Stimulated activated CD8-positive, alpha-beta memory T cell treated with anti-CD3 and anti-CD28 coated beads, Interleukin-7, amount 100 ng/mL, for 24 hours (primary cell): ENCODE measurements at regions not wholly inside any gene's neighbourhood (a gene's known extent, or its start where the extent isn't known, plus 50 kb on each side); places are given as distances from the start of the nearest gene placed in this dataset.
"Not testable (repeated sequence)": the region's sequence is repeated elsewhere in the genome, so short reads cannot be mapped to it uniquely, and the experiment has no call there.

Source experiments
- DNase-seq: peaks from one replicate; pipeline ENCODE4 v3.0.0-alpha.2; 2020; ENCODE audit warnings: low read depth

DNA sequence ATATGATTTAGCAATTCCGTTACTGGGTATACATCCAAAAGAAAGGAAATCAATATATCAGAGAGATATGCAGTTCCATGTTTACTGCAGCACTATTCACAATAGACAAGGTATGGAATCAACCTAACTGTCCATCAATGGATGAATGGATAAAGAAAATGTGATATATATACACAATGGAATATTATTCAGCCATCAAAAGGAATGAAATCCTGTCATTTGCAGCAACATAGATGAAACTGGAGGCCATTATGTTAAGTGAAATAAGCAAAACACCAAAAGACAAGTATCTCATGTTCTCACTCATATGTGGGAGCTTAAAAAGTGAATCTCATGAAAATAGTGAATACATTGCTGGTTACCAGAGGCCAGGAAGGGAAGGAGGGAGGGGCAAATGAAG lies 390.8 kb downstream of the ZFHX3 start:
- no peak for DNase-seq

DNA sequence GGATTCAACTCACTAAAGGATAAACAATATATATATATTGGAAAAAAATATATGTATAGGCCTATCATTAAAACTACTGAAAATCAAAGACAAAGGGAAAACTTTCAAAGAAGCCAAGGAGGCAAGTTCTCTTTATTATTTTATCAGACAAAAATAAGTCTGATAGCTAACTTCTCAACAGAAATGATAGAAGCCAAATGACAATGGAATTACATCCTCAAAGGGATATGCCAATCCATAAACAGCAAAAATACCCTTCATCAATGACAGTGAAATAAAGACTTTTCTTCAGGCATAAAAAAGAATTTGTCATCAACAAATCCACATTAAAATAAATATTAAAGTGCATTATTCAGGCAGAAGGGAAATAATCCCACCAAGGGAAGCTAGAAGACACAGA lies 393.4 kb downstream of the ZFHX3 start:
- DNase-seq = no peak

DNA sequence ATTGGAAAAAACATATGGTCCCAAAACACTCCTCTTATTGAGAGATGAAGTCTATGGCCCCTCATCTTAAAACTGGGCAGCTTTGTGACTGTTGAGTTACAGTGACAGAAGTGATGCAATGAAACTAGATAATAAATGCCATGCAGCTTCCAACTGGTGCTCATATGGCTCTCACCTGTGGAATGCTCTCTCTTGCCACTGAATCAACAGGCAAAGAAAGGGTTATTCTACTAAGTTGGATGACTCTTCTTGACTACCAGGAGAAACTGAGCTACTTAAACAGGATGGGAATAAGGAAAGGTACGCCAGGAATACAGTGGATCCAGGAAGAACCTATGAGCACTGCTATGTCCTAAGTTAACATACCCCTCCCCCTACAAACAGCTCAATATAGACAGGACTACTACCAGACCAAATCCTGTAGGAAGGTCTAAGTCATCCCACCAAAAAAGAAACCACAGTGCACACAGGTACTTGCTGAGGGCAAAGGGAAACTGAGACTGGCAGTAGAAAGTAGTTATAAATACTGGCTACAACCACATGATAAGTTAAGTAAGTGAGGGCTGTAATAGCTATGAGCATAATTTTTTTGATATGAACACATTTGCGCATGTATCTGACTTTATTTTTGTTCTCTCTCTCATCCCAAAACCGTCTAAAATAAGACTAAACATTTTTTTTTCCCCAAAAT lies 398.5 kb downstream of the ZFHX3 start:
- no peak for DNase-seq

DNA sequence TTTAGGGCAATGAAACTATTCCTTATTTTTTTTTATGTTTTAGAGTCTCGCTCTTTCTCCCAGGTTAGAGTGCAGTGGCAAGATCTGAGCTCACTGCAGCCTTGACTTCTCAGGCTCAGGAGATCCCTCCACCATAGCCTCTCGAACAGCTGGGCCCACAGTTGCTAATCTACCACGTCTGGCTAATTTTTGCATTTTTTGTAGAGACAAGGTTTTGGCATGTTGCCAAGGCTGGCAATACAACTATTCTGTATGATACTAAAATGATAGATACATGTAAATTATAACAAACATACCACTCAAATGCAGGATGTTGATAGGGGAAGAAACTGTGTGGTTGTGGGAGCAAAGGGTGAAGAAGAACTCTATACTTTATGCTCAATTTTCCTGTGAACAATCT lies 401.3 kb downstream of the ZFHX3 start:
- no peak for DNase-seq

DNA sequence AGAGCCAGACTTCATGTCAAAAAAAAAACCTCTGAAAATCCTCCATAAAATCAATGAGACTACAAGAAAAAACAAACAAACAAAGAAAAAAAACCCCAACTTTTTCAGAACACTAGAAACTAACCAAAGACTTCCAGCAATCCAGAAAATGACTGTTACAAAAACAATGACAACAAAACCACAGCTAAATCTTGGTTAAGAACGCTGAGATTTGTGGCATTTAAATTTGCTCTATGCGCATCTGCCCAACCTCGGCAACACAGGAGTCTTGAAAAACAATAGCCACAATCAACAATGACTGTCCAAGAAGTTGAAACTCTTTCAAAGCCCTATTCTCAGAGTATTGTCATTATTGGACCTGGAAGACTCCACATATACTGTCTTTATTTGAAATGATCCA lies 402.4 kb downstream of the ZFHX3 start:
- no peak for DNase-seq

DNA sequence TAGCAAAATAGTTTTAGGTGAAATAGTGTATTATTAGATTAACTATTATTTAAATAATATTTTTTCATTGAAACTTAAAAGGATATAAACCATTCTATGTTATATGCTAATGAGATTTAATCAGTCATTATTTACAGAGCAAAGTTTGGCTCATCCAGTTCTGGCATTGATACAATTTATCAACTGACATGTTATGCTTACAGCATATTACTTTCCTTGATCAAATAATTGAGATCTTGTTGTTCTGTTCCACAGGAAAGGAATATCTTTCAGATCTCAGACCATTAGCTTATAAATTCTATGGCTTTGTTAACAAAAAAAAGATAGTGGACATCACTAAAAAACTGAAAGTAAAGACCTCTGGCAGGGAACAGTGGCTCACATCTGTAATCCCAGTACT lies 403.0 kb downstream of the ZFHX3 start:
- DNase-seq = no peak

DNA sequence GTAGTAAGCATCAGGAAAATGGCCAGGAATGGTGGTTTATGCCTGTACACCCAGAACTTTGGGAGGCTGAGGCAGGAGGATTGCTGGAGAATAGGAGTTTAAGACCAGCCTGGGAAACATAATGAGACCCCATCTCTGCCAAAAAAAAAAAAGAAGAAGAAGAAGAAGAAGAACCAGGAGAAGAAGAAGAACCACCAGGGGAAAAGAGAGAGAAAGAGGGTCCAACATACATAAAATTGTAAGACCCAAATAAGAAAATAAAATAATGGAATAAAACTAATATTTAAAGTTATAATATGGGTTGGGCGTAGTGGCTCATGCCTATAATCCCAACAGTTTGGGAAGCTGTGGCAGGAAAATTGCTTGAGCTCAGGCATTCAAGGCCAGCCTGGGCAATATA lies 408.4 kb downstream of the ZFHX3 start:
- DNase-seq = no peak

DNA sequence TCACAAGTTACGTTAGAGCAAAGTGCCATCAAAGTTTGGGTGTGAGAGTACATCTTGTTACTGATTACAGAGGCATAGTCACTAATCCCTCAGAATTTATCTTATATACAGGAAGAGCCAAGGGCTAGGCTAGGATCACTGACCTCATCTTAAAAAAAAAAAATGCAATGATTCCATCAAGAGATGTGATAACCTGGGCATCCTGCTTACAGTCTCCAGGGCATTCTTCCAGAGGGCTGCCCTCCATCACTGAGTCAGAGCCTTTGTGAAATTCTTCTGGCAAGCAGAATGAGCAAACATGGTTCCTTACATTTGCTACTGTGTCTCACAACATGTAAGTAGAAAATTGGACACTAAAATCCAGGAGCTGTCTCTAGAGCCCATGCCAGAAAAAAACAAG lies 410.6 kb downstream of the ZFHX3 start:
- DNase-seq = no peak

DNA sequence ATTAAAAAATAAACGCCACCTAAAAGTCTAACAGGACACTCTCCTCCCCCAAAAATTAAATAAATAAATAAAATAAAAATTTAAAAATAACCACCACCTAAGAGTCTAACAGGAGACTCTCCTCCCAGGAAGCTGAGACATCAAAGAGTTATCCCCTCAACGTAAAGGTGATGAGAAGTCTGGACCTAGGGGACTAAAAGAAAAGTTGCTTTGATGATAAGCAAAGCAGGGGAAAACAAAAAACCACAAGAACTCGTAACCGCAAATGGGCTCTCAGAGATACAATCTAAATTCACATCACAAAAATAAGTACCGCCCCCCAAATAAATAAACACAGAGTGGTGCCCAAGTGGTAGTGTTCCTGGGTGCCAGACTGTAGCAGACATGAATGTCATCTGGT lies 412.2 kb downstream of the ZFHX3 start:
- no peak for DNase-seq

DNA sequence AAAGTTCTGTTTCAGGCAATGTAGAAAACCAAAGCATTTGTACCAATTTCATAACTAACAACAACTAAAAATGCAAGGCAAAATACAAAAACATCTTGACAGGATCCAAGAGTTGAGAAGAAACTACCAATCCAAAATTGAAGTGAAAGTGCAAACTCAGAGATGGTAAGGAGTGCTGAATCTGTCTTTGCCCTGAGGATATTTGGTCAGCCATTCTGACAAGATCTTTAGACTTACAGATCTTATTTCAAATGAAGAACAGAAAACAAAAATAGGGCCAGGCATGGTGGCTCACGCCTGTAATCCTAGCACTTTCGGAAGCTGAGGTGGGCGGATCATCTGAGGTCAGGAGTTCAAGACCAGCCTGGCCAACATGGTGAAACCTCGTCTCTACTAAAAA lies 412.8 kb downstream of the ZFHX3 start:
- no peak for DNase-seq

DNA sequence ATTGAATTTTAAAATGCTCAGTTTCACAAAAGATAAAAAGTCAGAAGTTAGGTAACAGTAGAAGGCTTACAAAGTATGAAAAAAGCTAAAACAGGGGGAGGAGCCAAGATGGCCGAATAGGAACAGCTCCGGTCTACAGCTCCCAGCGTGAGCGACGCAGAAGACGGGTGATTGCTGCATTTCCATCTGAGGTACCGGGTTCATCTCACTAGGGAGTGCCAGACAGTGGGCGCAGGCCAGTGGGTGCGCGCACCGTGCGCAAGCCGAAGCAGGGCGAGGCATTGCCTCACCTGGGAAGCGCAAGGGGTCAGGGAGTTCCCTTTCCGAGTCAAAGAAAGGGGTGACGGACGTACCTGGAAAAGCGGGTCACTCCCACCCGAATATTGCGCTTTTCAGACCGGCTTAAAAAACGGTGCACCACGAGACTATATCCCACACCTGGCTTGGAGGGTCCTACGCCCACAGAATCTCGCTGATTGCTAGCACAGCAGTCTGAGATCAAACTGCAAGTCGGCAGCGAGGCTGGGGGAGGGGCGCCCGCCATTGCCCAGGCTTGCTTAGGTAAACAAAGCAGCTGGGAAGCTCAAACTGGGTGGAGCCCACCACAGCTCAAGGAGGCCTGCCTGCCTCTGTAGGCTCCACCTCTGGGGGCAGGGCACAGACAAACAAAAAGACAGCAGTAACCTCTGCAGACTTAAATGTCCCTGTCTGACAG lies 420.6 kb downstream of the ZFHX3 start:
- DNase-seq = not testable (repeated sequence)

DNA sequence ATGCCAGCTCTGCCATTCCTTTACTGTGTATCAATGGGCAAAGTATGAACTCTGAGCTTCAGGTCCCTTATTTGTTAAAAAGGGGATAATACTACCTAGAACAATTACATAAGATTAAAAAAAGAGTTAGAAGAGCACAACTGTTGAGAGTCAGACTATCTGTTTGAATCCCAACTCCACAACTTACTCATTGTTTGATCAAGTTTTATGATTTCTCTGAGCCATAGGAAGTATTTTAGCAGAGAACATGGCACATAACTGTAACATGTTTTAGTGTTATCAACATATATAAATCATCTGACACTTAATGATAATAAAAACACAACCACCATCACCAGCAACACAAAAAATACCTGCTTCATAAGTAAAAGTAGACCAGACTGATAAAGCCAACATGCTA lies 421.3 kb downstream of the ZFHX3 start:
- DNase-seq = no peak

DNA sequence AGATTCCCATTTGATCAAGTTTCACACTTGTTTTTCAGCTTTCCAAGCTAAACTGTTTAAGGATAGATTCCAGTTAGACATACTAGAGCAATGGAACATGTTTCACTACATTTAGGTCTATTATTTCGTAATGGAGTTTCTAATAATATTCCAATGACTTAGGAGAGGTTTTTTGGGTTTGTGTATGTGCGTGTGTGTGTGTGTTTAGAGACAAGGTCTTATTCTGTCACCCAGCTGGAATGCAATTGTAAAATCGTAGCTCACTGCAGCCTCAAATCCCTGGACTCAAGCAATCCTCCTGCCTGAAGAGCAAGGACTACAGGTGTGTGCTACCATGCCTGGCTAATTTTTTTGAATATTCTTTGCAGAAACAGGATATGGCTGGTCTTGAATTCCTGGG lies 426.3 kb downstream of the ZFHX3 start:
- DNase-seq = no peak

DNA sequence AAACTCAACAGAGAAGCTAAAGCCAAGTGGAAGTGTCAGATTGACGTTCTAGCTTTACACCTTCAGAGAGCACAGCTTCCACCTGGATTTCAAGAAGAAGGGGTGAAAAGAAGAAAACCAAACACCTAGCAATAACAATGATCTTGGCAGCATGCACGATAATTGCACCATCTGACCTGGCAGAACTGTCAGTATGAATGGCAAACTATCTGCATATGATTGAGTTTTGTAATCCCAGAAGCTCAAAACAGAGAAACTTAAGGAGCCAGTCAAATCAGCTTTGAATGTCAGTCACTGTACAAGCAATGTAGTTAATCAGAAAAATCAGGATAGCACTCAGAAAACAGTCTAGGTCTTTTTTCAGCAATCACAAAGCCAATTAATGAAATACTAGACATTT lies 427.1 kb downstream of the ZFHX3 start:
- DNase-seq = no peak

DNA sequence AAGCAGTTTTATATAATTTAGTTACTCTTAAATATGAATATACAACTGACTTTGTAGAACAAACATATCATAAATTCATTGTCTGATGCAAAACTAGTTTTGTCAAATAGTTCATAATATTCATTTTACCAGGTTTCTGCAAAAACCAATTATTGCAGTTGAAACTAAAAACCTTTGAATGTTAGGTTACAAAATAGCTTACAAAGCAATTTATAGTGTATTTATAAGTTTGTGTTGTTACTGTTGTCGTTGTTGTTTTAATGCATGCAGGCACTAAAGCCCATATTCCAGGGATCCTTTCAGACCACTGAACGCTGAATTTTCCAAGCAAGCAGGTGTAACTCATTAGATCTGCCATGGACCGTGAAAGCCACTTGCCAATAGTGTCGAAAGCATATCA lies 427.6 kb downstream of the ZFHX3 start:
- no peak for DNase-seq

DNA sequence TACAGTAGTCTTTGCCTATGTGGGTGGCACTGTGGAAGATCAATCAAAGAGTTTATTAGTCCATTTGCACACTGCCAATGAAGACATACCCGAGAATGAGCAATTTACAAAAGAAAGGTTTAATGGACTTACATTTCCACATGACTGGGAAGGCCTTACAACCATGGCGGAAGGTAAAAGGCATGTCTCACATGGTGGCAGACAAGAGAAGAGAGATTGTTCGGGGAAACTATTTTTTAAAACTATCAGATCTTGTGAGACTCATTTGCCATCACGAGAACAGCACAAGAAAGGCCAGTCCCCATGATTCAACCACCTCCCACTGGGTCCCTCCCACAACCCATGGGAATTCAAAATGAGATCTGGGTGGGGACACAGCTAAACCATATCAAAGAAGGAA lies 432.1 kb downstream of the ZFHX3 start:
- no peak for DNase-seq

DNA sequence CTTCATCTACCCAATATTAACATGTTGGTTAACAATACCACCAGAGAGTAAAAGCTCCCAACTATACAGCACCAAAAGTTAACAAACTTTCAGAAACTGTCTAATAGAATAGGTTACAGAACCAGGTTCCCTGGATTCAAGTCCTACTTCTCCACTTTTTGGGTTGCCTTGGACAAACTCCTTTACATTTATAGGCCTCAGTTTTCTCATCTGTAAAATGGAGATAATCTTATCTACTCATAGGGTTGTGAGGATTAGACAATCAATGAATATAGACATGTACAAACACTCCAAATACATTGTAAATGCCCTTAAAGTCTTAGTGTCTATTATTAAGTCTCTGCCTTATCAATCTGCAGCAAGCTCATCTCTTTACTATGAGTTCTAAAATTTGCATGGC lies 435.2 kb downstream of the ZFHX3 start:
- DNase-seq = no peak

DNA sequence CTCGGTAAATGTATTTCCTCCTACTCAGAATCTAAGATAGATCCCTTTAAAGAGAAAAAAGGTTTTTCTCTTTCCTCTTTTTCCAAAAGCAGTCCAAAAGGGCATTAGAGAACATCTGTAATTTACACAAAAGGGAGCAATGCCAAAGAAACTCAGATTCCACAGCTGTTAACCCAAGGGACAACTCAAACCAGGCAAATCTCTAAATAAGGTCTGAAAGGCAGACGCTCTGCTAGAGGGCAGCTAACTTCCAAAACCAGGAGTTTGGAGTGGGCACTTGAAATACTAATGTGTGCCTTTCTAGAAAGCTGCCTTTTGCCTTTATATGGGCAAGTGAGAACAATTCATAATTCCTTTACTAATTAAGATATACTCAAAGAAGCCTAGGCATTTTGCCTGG lies 435.7 kb downstream of the ZFHX3 start:
- no peak for DNase-seq

DNA sequence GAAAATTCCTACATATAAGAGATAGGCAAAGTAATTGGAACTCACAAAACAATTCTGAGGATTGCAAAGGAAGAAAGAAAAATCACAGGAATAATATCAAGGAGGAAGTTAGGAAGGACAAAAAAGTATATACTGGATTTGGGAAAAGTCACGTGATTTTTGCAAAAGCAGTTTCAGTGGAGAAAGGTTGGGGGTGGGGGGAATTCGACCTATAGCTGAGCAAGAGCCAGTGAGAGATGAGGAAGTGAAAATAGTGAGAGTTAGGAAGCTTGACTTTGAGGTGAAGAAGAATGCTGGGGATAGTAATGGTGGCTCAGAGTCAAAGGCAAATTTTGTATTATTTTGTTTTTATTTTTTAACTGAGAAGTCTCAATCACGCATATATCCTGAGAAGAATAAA lies 438.0 kb upstream of the PMFBP1 start:
- no peak for DNase-seq

DNA sequence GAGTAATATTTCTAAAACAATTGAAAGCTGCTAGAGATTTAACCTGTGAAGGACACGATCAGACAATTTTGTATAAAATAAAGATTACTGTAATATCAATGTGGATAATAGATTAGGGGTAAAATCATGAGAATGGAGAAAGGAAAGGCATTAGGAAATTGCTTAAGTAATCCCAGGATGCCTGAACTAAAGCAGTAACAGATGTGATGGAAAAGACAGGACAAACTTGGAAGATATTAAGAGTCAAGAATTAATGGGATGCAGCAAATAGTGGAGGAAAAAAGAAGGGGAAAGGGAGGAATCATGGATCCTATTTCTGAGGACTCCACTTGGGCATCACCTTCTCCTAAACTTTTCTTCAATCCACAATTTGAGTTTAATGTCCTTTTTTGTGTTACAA lies 437.1 kb upstream of the PMFBP1 start:
- DNase-seq = no peak

DNA sequence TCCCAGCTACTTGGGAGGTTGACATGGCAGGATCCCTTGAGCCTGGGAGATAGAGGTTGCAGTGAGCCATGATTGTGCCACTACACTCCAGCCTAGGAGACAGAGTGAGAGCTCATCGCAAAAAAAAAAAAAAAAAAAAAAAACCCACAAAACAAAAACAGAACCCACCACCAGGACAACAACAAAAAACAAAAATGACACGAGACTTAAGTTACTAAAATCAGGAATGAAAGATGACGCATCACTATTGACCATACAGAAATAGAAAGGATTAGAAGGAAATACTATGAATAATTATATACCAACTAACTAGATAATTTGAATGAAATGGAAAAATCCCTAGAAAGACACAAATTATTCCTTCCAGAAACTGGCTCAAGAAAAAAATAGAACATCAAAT lies 432.4 kb upstream of the PMFBP1 start:
- no peak for DNase-seq

DNA sequence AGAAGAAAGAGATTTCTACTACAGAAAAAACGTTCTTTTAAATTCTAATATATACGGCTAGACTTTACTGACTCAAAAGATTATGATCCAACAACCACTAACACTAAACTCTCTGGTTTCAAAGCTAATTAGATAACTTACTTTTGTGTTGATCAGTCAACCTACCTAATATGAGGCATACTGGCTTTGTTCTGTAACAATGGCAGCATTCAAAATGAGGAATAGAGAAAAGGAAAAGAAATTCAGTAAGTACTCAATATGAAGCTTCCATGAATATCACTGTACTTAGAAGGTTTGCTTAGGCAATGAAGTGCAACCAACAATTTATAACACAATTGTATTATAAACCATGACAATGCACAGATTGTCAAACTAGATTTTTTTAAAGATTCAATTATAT lies 430.5 kb upstream of the PMFBP1 start:
- no peak for DNase-seq

DNA sequence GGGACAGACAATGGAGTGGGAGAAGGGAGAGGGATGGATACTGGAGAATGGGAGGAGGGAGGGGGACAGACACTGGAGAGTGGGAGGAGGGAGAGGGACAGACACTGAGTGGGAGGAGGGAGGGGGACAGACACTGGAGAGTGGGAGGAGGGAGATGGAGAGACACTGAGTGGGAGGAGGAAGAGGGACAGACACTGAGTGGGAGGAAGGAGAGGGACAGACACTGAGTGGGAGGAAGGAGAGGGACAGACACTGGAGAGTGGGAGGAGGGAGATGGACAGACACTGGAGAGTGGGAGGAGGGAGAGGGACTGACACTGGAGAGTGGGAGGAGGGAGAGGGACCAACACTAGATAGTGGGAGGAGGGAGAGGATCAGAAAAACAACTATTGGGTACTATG lies 426.7 kb upstream of the PMFBP1 start:
- DNase-seq = no peak

DNA sequence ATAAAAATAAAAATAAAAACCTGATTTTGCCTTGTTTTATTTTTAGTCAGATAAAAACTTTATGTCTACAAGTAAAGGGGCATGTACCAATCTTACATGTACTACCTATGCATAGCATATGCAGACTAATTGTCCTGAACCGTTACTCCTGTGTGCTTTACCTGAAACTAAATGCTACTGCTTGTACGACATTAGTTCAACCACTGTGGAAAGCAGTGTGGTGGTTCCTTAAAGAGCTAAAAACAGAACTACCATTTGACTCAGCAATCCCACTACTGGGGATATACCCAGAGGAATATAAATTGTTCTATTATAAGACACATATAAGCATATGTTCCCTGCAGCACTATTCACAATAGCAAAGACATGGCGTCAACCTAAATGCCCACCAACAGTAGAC lies 426.0 kb upstream of the PMFBP1 start:
- no peak for DNase-seq
